A549 (cell line): ENCODE measurements at regions not wholly inside any gene's neighbourhood (a gene's known extent, or its start where the extent isn't known, plus 50 kb on each side); places are given as distances from the start of the nearest gene placed in this dataset.

Experiments used
- ATAC-seq, 2 experiments: fragments of 200-7000 bp in 1 of 2; fragments of >200 bp in 1 of 2; cut with Nextera tagmentation in 1 of 2; cut with Tn5 transposase in 1 of 2; 3 replicates each; pipeline versions ENCODE4 v1.8.0 to v1.9.1; 2018 to 2020; ENCODE audit warnings: mild to moderate bottlenecking in 1 of 2, moderate library complexity in 1 of 2
- CTCF ChIA-PET: fragments of 300-600 bp; sonication (Branson Sonifier 250); formaldehyde crosslinking; extraction: SDS; loops from one replicate; lab custom pipeline; 2021; ENCODE audit warnings: antibody characterized with exemption, inconsistent platforms; lab: Yijun Ruan, JAX
- POLR2A ChIA-PET: fragments of 350-600 bp; formaldehyde crosslinking; extraction: SDS; loops from one replicate; lab custom pipeline; 2021; ENCODE audit warnings: antibody characterized with exemption, inconsistent platforms; lab: Yijun Ruan, JAX
- DNase-seq, 2 experiments: peaks; one replicate each; pipeline versions ENCODE4 v3.0.0 to v3.0.0-alpha.2; 2011 to 2016; ENCODE audit warnings: low read depth in 1 of 2, low spot score in 1 of 2
- FAIRE-seq: peaks from 2 replicates; lab custom pipeline; 2011; peaks lifted over from hg19 to GRCh38; lab: Jason Lieb, UNC
- H3K27ac ChIP-seq, 2 experiments: fragments of >200 bp; sonication (Bioruptor Twin); formaldehyde crosslinking; 3 replicates each; pipeline ENCODE4 v1.5.1; 2016 to 2017
- H3K4me1 ChIP-seq: fragments of >200 bp; sonication (Bioruptor Twin); formaldehyde crosslinking; 3 replicates; pipeline ENCODE4 v1.6.1; 2016
- H3K4me2 ChIP-seq: fragments of >200 bp; sonication (Bioruptor Twin); formaldehyde crosslinking; 3 replicates; pipeline ENCODE4 v1.6.1; 2016
- H3K4me3 ChIP-seq: fragments of >200 bp; sonication (Bioruptor Twin); formaldehyde crosslinking; 3 replicates; pipeline ENCODE4 v1.5.1; 2016
- H3K9me3 ChIP-seq: fragments of >200 bp; sonication (Bioruptor Twin); formaldehyde crosslinking; 3 replicates; pipeline ENCODE4 v1.6.1; 2016
- CBX2 ChIP-seq: fragments of 200-600 bp; sonication (generic); IDR thresholded peaks from 2 replicates; pipeline ENCODE4 v1.6.1; 2016; ENCODE audit warnings: low read depth, mild to moderate bottlenecking, borderline replicate concordance
- CBX8 ChIP-seq: fragments of 200-600 bp; sonication (generic); IDR thresholded peaks from 2 replicates; pipeline ENCODE4 v1.6.1; 2016
- CEBPB ChIP-seq, 2 experiments: fragments of >200 bp in 1 of 2; sonication (Bioruptor Twin) in 1 of 2; formaldehyde crosslinking in 1 of 2; IDR thresholded peaks; 2 replicates each; pipeline ENCODE4 v1.6.1; 2012 to 2016
- EHMT2 ChIP-seq: fragments of 200-600 bp; sonication (generic); IDR thresholded peaks from 2 replicates; pipeline ENCODE4 v1.6.1; 2016; ENCODE audit warnings: antibody characterized with exemption, low read depth, mild to moderate bottlenecking, moderate library complexity
- EP300 ChIP-seq, 2 experiments: fragments of >200 bp; sonication (Bioruptor Twin); formaldehyde crosslinking; IDR thresholded peaks; 2 replicates in 1 of 2; 3 replicates in 1 of 2; pipeline ENCODE4 v1.6.1; 2016 to 2017
- FOXS1 ChIP-seq: fragments of 250-450 bp; sonication (Bioruptor Pico); IDR thresholded peaks from 2 replicates; pipeline ENCODE4 v1.5.0; 2020; ENCODE audit warnings: mild to moderate bottlenecking, moderate library complexity
- HEYL ChIP-seq: fragments of 250-450 bp; sonication (Bioruptor Pico); IDR thresholded peaks from 2 replicates; pipeline ENCODE4 v1.8.0; 2021; ENCODE audit warnings: mild to moderate bottlenecking, moderate library complexity
- HOXB13 ChIP-seq: fragments of 250-450 bp; sonication (Bioruptor Pico); IDR thresholded peaks from 2 replicates; pipeline ENCODE4 v1.5.0; 2020; ENCODE audit warnings: low read depth, mild to moderate bottlenecking, moderate library complexity
- JUNB ChIP-seq: fragments of >200 bp; sonication (Bioruptor Twin); formaldehyde crosslinking; IDR thresholded peaks from 2 replicates; pipeline ENCODE4 v1.6.1; 2016
- KDM5A ChIP-seq: fragments of 200-600 bp; sonication (generic); IDR thresholded peaks from 2 replicates; pipeline ENCODE4 v1.6.1; 2016; ENCODE audit warnings: antibody characterized with exemption, mild to moderate bottlenecking
- MAFK ChIP-seq: fragments of 450-650 bp; IDR thresholded peaks from 2 replicates; pipeline ENCODE4 v1.6.1; 2014; ENCODE audit not compliant: partially characterized antibody
- MAZ ChIP-seq: fragments of 150-350 bp; IDR thresholded peaks from 2 replicates; pipeline ENCODE4 v1.6.1; 2014; ENCODE audit warnings: antibody characterized with exemption, low read depth, low read length, borderline replicate concordance
- NFE2L2 ChIP-seq: fragments of 150-350 bp; conservative IDR thresholded peaks from 2 replicates; pipeline ENCODE4 v1.6.1; 2014; ENCODE audit warnings: low read length
- PHF8 ChIP-seq: fragments of 200-600 bp; sonication (generic); IDR thresholded peaks from 2 replicates; pipeline ENCODE4 v1.6.1; 2016; ENCODE audit warnings: low read depth, mild to moderate bottlenecking, antibody characterized with exemption, moderate library complexity, borderline replicate concordance
- POLR2A ChIP-seq: IDR thresholded peaks from 2 replicates; pipeline ENCODE4 v1.6.1; 2012; ENCODE audit warnings: mild to moderate bottlenecking, low read length
- RAD21 ChIP-seq, 2 experiments: fragments of >200 bp in 1 of 2; sonication (Bioruptor Twin) in 1 of 2; formaldehyde crosslinking in 1 of 2; IDR thresholded peaks in 1 of 2; conservative IDR thresholded peaks in 1 of 2; 2 replicates in 1 of 2; 3 replicates in 1 of 2; pipeline ENCODE4 v1.6.1; 2012 to 2018; ENCODE audit warnings: inconsistent platforms in 1 of 2
- RCOR1 ChIP-seq: fragments of 150-350 bp; IDR thresholded peaks from 2 replicates; pipeline ENCODE4 v1.6.1; 2014; ENCODE audit warnings: antibody characterized with exemption, low read length, low read depth
- RFX5 ChIP-seq: fragments of 450-650 bp; IDR thresholded peaks from 2 replicates; pipeline ENCODE4 v1.7.1; 2014; ENCODE audit warnings: antibody characterized with exemption, mild to moderate bottlenecking, moderate library complexity
- TP53 ChIP-seq: fragments of 250-450 bp; sonication (Bioruptor Pico); IDR thresholded peaks from 2 replicates; pipeline ENCODE4 v1.5.0; 2021; ENCODE audit warnings: mild to moderate bottlenecking, moderate library complexity
- ZC3H11A ChIP-seq: fragments of 450-650 bp; IDR thresholded peaks from 2 replicates; pipeline ENCODE4 v1.6.1; 2014; ENCODE audit warnings: antibody characterized with exemption, mild to moderate bottlenecking
- WGBS: methylation state at CpG from one replicate; pipeline ENCODE4 v1.1.6; 2017; ENCODE audit errors: missing lambda C conversion rate; 5-methylcytosine and 5-hydroxymethylcytosine counted together
- TF ChIP-seq, protein P1 (sequence below): IDR thresholded peaks from 2 replicates; pipeline ENCODE4 v1.6.1; 2012
- TF ChIP-seq, protein P2 (sequence below): fragments of 200-600 bp; sonication (generic); IDR thresholded peaks from 2 replicates; pipeline ENCODE4 v1.6.1; 2016; ENCODE audit warnings: antibody characterized with exemption, mild to moderate bottlenecking, moderate library complexity
- TF ChIP-seq, protein P3 (sequence below): fragments of 250-450 bp; sonication (Bioruptor Pico); IDR thresholded peaks from 2 replicates; pipeline ENCODE4 v1.5.0; 2021; ENCODE audit warnings: mild to moderate bottlenecking, moderate library complexity, borderline replicate concordance
- TF ChIP-seq, protein P4 (sequence below): fragments of 150-350 bp; IDR thresholded peaks from 2 replicates; pipeline ENCODE4 v1.6.1; 2014; ENCODE audit warnings: low read depth, mild to moderate bottlenecking, low read length

DNA sequence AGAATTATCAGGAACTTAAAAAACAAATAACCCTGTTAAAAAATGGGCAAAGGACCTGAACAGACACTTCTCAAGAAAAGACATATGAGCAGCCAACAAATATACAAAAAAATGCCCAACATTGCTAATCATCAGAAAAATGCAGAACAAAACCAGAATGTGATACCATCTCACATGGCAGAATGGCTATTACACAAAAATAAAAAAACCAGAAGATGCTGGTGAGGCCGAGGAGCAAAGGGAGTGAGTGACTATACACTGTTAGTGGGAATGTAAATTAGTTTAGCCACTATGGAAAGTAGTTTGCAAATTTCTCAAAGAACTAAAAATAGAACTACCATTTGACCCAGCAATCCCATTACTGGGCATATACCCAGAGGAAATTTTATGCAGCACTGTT is 95.8 kb upstream of the DSEL start:
- Histone ChIP-seq H3K4me3 (no peak overlapping the region), H3K9me3 (no peaks in the 10 kb centered on the region), H3K4me1 (no peaks in the 10 kb centered on the region), H3K27ac (no peak overlapping the region), H3K4me2 (no peak overlapping the region)
- ChIA-PET POLR2A (no interaction called here), CTCF (no interaction called here)
- 0% methylated on average over 1 of the region's 1 CpG for WGBS
- no peak for ATAC-seq
- FAIRE-seq: no peak
- DNase-seq: no peak
- no peak for TF ChIP-seq EP300 (IDR thresholded peaks at IDR 0.05)
- TF ChIP-seq, protein P1, sequence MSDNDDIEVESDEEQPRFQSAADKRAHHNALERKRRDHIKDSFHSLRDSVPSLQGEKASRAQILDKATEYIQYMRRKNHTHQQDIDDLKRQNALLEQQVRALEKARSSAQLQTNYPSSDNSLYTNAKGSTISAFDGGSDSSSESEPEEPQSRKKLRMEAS: no peak
- no peak for TF ChIP-seq CBX8
- no peak for TF ChIP-seq JUNB
- no peak for TF ChIP-seq CBX2
- TF ChIP-seq PHF8: no peak
- no peak for TF ChIP-seq FOXS1 (CRISPR knock-in tag)
- TF ChIP-seq NFE2L2: no peak
- TF ChIP-seq RFX5: no peak
- no peak for TF ChIP-seq CEBPB (IDR thresholded peaks at IDR 0.05)
- no peak for TF ChIP-seq EHMT2
- TF ChIP-seq ZC3H11A: no peak
- no peak for TF ChIP-seq MAFK
- TF ChIP-seq, protein P2, sequence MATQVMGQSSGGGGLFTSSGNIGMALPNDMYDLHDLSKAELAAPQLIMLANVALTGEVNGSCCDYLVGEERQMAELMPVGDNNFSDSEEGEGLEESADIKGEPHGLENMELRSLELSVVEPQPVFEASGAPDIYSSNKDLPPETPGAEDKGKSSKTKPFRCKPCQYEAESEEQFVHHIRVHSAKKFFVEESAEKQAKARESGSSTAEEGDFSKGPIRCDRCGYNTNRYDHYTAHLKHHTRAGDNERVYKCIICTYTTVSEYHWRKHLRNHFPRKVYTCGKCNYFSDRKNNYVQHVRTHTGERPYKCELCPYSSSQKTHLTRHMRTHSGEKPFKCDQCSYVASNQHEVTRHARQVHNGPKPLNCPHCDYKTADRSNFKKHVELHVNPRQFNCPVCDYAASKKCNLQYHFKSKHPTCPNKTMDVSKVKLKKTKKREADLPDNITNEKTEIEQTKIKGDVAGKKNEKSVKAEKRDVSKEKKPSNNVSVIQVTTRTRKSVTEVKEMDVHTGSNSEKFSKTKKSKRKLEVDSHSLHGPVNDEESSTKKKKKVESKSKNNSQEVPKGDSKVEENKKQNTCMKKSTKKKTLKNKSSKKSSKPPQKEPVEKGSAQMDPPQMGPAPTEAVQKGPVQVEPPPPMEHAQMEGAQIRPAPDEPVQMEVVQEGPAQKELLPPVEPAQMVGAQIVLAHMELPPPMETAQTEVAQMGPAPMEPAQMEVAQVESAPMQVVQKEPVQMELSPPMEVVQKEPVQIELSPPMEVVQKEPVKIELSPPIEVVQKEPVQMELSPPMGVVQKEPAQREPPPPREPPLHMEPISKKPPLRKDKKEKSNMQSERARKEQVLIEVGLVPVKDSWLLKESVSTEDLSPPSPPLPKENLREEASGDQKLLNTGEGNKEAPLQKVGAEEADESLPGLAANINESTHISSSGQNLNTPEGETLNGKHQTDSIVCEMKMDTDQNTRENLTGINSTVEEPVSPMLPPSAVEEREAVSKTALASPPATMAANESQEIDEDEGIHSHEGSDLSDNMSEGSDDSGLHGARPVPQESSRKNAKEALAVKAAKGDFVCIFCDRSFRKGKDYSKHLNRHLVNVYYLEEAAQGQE: no peak
- TF ChIP-seq HOXB13: no peak
- TF ChIP-seq RCOR1: no peak
- TF ChIP-seq HEYL: no peak
- TF ChIP-seq, protein P3, sequence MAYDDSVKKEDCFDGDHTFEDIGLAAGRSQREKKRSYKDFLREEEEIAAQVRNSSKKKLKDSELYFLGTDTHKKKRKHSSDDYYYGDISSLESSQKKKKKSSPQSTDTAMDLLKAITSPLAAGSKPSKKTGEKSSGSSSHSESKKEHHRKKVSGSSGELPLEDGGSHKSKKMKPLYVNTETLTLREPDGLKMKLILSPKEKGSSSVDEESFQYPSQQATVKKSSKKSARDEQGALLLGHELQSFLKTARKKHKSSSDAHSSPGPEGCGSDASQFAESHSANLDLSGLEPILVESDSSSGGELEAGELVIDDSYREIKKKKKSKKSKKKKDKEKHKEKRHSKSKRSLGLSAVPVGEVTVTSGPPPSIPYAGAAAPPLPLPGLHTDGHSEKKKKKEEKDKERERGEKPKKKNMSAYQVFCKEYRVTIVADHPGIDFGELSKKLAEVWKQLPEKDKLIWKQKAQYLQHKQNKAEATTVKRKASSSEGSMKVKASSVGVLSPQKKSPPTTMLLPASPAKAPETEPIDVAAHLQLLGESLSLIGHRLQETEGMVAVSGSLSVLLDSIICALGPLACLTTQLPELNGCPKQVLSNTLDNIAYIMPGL (CRISPR knock-in tag): no peak
- TF ChIP-seq KDM5A: no peak
- TF ChIP-seq TP53 (CRISPR knock-in tag): no peak

DNA sequence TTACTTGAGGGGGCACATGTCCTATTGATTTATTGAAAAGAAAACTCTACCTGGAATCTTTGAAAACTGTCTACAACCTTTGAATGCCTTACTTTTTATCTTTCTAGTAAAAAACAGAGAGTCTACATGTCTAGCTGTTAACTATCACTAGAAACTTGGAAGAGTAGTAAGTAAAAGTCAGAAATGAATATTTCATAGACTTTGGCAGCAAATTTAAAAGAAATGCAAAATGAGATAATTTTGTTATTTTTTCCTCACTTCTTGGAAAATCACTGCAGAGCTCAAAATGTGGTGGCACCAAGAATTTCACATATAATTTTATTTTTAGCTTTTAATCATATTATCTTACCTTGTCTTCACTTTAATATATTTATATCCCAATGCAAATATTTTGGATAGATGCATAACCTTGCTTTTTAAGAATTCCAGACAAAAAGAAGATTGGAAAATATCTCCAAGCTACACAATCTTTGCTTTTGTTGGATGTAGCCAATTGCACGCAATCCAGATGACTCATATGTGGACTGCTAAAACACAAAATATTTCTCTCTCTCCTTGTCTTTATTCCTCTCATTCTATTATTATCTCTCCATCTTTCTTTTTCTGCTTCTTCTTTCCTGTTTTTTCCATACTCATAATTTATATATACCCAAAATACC is 92.2 kb upstream of the DSEL start:
- H3K9me3 ChIP-seq: no peaks in the 10 kb centered on the region
- no peak overlapping the region for H3K4me2 ChIP-seq
- ChIA-PET POLR2A (no interaction called here), CTCF (no interaction called here)
- H3K4me3 ChIP-seq: no peak overlapping the region
- TF ChIP-seq HOXB13 (no peak), ZC3H11A (no peak), RAD21 (conservative IDR thresholded peaks at IDR 0.05 in 1 of 2, IDR thresholded peaks at IDR 0.05 in 1 of 2) (no peak), MAZ (no peak), POLR2A (no peak)
- TF ChIP-seq, protein P4, sequence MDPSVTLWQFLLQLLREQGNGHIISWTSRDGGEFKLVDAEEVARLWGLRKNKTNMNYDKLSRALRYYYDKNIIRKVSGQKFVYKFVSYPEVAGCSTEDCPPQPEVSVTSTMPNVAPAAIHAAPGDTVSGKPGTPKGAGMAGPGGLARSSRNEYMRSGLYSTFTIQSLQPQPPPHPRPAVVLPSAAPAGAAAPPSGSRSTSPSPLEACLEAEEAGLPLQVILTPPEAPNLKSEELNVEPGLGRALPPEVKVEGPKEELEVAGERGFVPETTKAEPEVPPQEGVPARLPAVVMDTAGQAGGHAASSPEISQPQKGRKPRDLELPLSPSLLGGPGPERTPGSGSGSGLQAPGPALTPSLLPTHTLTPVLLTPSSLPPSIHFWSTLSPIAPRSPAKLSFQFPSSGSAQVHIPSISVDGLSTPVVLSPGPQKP: no peak
- H3K4me1 ChIP-seq: no peaks in the 10 kb centered on the region
- no peak for ATAC-seq
- 48% methylated on average over 1 of the region's 1 CpG for WGBS
- no peak for DNase-seq
- no peak for FAIRE-seq
- H3K27ac ChIP-seq: no peak overlapping the region
